ENCODE measurements at regions not wholly inside any gene's neighbourhood (a gene's known extent, or its start where the extent isn't known, plus 50 kb on each side); places are given as distances from the start of the nearest gene placed in this dataset.

- H3K9me3 Mint-ChIP-seq, result no peaks in the 10 kb centered on the region
- H3K27me3 Mint-ChIP-seq, result no peaks in the 10 kb centered on the region
- H3K4me1 Mint-ChIP-seq (ENCODE audit: low read depth), result no peaks in the 10 kb centered on the region
- no peak overlapping the region for H3K27ac Mint-ChIP-seq
- no peaks in the 10 kb centered on the region for H3K36me3 Mint-ChIP-seq (ENCODE audit: low read depth)
- no peak overlapping the region for H3K4me3 Mint-ChIP-seq
Observed at GRCh38 chr13:60327511-60327910, 69.5 kb upstream of the TDRD3 start.

GRCh38 chr13:60328073-60328472 lies 68.9 kb upstream of the TDRD3 start:
- Mint-ChIP-seq H3K4me3 (no peak overlapping the region), H3K27me3 (no peaks in the 10 kb centered on the region), H3K9me3 (no peaks in the 10 kb centered on the region), H3K27ac (no peak overlapping the region), H3K4me1 (ENCODE audit: low read depth) (no peaks in the 10 kb centered on the region), H3K36me3 (ENCODE audit: low read depth) (no peaks in the 10 kb centered on the region)

- H3K4me3 Mint-ChIP-seq, result no peak overlapping the region
- no peaks in the 10 kb centered on the region for H3K36me3 Mint-ChIP-seq (ENCODE audit: low read depth)
- H3K27me3 Mint-ChIP-seq, result no peaks in the 10 kb centered on the region
- no peaks in the 10 kb centered on the region for H3K9me3 Mint-ChIP-seq
- no peak overlapping the region for H3K27ac Mint-ChIP-seq
- no peaks in the 10 kb centered on the region for H3K4me1 Mint-ChIP-seq (ENCODE audit: low read depth)
Observed at GRCh38 chr13:60329221-60329923, 67.6 kb upstream of the TDRD3 start.

- H3K36me3 Mint-ChIP-seq (ENCODE audit: low read depth), result no peaks in the 10 kb centered on the region
- H3K9me3 Mint-ChIP-seq, result no peaks in the 10 kb centered on the region
- H3K27ac Mint-ChIP-seq, result no peak overlapping the region
- H3K4me3 Mint-ChIP-seq, result no peak overlapping the region
- no peaks in the 10 kb centered on the region for H3K27me3 Mint-ChIP-seq
- no peaks in the 10 kb centered on the region for H3K4me1 Mint-ChIP-seq (ENCODE audit: low read depth)
Observed at GRCh38 chr13:60331249-60332012, 65.6 kb upstream of the TDRD3 start.

GRCh38 chr13:60332682-60333081 lies 64.3 kb upstream of the TDRD3 start:
- no peaks in the 10 kb centered on the region for H3K27me3 Mint-ChIP-seq
- no peaks in the 10 kb centered on the region for H3K9me3 Mint-ChIP-seq
- H3K36me3 Mint-ChIP-seq (ENCODE audit: low read depth), result no peaks in the 10 kb centered on the region
- no peaks in the 10 kb centered on the region for H3K4me1 Mint-ChIP-seq (ENCODE audit: low read depth)
- H3K4me3 Mint-ChIP-seq, result no peak overlapping the region
- no peak overlapping the region for H3K27ac Mint-ChIP-seq

- Mint-ChIP-seq H3K4me3 (no peak overlapping the region), H3K27ac (no peak overlapping the region), H3K36me3 (ENCODE audit: low read depth) (no peaks in the 10 kb centered on the region)
Observed at GRCh38 chr13:60334310-60334709, 62.7 kb upstream of the TDRD3 start.

GRCh38 chr13:60335531-60335930 lies 61.5 kb upstream of the TDRD3 start:
- Mint-ChIP-seq H3K4me1 (ENCODE audit: low read depth) (no peaks in the 10 kb centered on the region), H3K4me3 (no peak overlapping the region), H3K27me3 (peaks cover 4% of the 10 kb centered on the region), H3K9me3 (no peaks in the 10 kb centered on the region), H3K27ac (no peak overlapping the region), H3K36me3 (ENCODE audit: low read depth) (no peaks in the 10 kb centered on the region)

More at GRCh38 chr13:60334310-60334709, 62.7 kb upstream of the TDRD3 start:
- H3K4me1 Mint-ChIP-seq (ENCODE audit: low read depth), result no peaks in the 10 kb centered on the region
- H3K9me3 Mint-ChIP-seq, result no peaks in the 10 kb centered on the region
- no peaks in the 10 kb centered on the region for H3K27me3 Mint-ChIP-seq

- Mint-ChIP-seq H3K4me1 (ENCODE audit: low read depth) (no peaks in the 10 kb centered on the region), H3K36me3 (ENCODE audit: low read depth) (no peaks in the 10 kb centered on the region), H3K4me3 (no peak overlapping the region), H3K9me3 (peaks cover 2% of the 10 kb centered on the region), H3K27me3 (peaks cover 19% of the 10 kb centered on the region), H3K27ac (no peak overlapping the region)
Observed at GRCh38 chr13:60338754-60339153, 58.3 kb upstream of the TDRD3 start.

GRCh38 chr13:60343978-60344377 lies 53.0 kb upstream of the TDRD3 start:
- Mint-ChIP-seq H3K36me3 (ENCODE audit: low read depth) (no peaks in the 10 kb centered on the region), H3K27me3 (peaks cover 45% of the 10 kb centered on the region), H3K4me3 (no peak overlapping the region), H3K9me3 (peaks cover 2% of the 10 kb centered on the region), H3K4me1 (ENCODE audit: low read depth) (no peaks in the 10 kb centered on the region), H3K27ac (no peak overlapping the region)

GRCh38 chr13:60347174-60347573 lies 49.8 kb upstream of the TDRD3 start:
- Mint-ChIP-seq H3K4me3 (no peak overlapping the region), H3K4me1 (ENCODE audit: low read depth) (no peaks in the 10 kb centered on the region), H3K27me3 (peaks cover 34% of the 10 kb centered on the region), H3K27ac (no peak overlapping the region), H3K9me3 (no peaks in the 10 kb centered on the region), H3K36me3 (ENCODE audit: low read depth) (no peaks in the 10 kb centered on the region)

Data from stimulated activated naive CD8-positive, alpha-beta T cell treated with anti-CD3 and anti-CD28 coated beads, Interleukin-15, Interleukin-2, amounts not matched to agents 100 ng/mL and 50 ng/mL, for 24 hours (primary cell).